Fibroblast of lung (primary cell): ENCODE measurements at regions not wholly inside any gene's neighbourhood (a gene's known extent, or its start where the extent isn't known, plus 50 kb on each side); places are given as distances from the start of the nearest gene placed in this dataset.

Source experiments
- EZH2 ChIP-seq: IDR thresholded peaks from 2 replicates; pipeline ENCODE4 v1.5.1; 2012; ENCODE audit warnings: low read length, control low read depth, mild to moderate bottlenecking; ENCODE audit errors: missing control alignments
- TF ChIP-seq, protein P1 (sequence below), 2 donors: IDR thresholded peaks in 1 of 2; conservative IDR thresholded peaks in 1 of 2; 1 replicate in 1 of 2; 2 replicates in 1 of 2; pipeline ENCODE4 v1.5.1; 2011 to 2012; ENCODE audit warnings: low read length in 2 of 2, control low read depth in 1 of 2, inconsistent platforms in 1 of 2, low read depth in 1 of 2, mild to moderate bottlenecking in 1 of 2

DNA sequence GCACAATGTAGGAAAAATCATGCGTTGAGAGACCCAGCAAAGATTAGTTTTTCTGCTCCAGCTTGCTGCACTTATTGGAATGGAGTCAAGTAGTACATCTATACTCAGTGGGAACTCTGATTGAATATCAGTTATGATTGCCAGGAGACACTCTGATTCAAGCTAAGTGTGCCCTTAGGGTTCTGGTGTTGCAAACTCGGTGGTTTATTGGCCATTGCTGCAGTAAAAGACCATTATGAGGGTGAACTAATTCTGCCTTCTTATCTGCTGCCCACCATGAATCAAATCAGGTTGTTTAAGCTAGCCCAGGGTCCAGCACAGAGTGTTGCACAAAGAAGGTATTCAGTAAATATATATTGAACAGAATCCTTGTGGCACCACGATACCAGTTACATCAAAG is 74.8 kb upstream of the GLS start:
- TF ChIP-seq, protein P1, sequence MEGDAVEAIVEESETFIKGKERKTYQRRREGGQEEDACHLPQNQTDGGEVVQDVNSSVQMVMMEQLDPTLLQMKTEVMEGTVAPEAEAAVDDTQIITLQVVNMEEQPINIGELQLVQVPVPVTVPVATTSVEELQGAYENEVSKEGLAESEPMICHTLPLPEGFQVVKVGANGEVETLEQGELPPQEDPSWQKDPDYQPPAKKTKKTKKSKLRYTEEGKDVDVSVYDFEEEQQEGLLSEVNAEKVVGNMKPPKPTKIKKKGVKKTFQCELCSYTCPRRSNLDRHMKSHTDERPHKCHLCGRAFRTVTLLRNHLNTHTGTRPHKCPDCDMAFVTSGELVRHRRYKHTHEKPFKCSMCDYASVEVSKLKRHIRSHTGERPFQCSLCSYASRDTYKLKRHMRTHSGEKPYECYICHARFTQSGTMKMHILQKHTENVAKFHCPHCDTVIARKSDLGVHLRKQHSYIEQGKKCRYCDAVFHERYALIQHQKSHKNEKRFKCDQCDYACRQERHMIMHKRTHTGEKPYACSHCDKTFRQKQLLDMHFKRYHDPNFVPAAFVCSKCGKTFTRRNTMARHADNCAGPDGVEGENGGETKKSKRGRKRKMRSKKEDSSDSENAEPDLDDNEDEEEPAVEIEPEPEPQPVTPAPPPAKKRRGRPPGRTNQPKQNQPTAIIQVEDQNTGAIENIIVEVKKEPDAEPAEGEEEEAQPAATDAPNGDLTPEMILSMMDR (conservative IDR thresholded peaks at IDR 0.05 in 1 of 2, IDR thresholded peaks at IDR 0.05 in 1 of 2; ENCODE audit: low read depth in 1 of 2, low read length in 2 of 2), result no peak
- TF ChIP-seq EZH2, result no peak
